ENCODE measurements at regions not wholly inside any gene's neighbourhood (a gene's known extent, or its start where the extent isn't known, plus 50 kb on each side); places are given as distances from the start of the nearest gene placed in this dataset.

DNA sequence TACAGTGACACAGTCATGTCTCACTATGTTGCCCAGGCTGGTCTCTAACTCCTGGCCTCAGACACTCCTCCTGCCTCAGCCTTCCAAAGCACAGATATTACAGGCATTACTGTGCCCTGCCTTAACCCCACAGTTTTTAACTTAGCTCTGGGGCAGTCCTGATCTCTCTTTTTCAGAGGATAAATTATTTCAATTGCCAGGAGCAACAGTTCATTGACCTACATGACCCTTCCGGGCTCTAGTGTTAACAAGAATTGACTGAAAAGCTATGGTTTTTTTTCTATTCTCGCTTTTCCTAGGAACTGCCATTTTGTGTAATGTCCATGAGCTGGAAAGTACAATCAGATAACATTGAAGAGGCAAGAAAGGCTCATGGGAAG, 92.8 kb downstream of the HNRNPLL start:
- Histone ChIP-seq H3K27me3 (ENCODE audit: low read depth) (no peaks in the 10 kb centered on the region), H3K36me3 (no peaks in the 10 kb centered on the region), H3K9me3 (replicated peaks) (no peaks in the 10 kb centered on the region), H3K4me3 (no peak overlapping the region), H3K4me1 (peaks cover 18% of the 10 kb centered on the region), H3K27ac (replicated peaks) (no peak overlapping the region)
- intact Hi-C loops (cut with micrococcal nuclease) = loop anchor here (10.0 kb wide), 1 partner anchor 195 kb away; no protein-coding TSS in a partner anchor
- TF ChIP-seq CTCF (IDR thresholded peaks at IDR 0.05; ENCODE audit: borderline replicate concordance) = no peak
- DNase-seq = no peak

DNA sequence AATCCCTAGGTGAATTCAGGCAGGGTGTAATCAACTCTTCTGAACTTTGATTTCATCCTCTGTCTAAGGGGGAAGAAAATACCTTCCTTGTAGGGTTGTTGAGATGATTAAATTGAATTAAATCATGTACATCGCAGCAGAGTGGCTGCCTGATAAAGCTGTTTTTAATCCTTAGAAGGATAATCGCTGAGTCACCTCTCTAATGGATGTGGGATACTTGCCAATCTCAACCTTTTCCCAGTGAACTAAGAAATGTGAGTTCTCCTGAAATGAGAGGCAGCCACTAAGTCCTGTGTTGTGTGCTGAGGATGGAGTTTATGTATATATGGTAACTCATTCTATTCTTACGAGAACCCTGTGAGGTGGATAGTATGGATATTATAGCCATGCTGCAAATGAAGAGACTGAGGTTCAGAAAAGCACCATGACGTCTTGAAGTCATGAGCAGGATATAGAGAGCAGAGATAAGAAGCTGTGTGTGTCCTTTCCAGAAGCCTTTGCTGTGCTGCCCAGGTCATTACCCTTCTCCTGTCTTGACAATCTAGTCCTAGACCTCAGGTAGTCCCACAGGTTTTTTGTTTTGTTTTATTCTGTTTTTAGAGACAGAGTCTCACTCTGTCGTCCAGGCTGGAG, 93.3 kb downstream of the HNRNPLL start:
- TF ChIP-seq CTCF (IDR thresholded peaks at IDR 0.05; ENCODE audit: borderline replicate concordance) = no peak
- no peaks in the 10 kb centered on the region for H3K27me3 ChIP-seq (ENCODE audit: low read depth)
- H3K4me1 ChIP-seq = peaks cover 18% of the 10 kb centered on the region
- peak overlapping the region; percentile 41 for H3K27ac ChIP-seq (replicated peaks)
- no peak for DNase-seq
- H3K9me3 ChIP-seq (replicated peaks) = no peaks in the 10 kb centered on the region
- no peaks in the 10 kb centered on the region for H3K36me3 ChIP-seq
- intact Hi-C loops (cut with micrococcal nuclease) = loop anchor here (10.0 kb wide), 1 partner anchor 195 kb away; no protein-coding TSS in a partner anchor
- H3K4me3 ChIP-seq = no peak overlapping the region

DNA sequence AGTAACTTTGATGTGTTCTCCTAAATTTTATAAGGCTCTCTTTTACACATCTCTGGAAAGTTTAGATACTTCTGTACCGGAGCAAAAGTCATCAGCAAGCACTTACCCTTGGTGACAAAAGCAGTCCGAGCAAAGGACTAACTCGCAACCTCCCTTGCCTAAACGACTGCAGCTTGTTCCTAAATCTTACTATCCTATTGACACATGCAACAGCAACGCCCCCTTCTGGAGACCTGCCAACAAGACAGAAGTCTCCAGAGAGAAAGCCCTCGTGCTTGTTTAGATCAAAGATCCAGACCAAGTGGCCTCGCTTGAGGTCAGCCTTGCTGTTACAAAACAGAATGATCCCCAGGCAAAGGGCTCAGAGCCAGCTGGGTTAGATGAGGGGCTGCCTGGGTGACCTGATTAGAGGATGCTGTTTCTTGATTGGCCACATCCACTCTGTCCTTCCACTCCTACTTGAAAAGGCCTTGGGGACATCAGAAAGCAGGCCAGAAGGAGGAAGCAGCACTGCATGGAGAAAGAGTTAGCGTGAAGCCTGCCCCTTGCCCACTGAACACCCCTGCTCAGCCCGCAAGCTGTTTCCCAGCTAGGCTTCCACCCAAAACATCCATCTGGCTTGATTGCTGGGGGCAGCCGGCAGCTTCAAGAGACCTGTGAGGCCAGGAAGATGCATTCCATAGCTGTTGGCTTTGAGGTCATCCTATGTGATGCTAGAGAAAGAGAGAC, 94.3 kb downstream of the HNRNPLL start:
- Histone ChIP-seq H3K27me3 (ENCODE audit: low read depth) (no peaks in the 10 kb centered on the region), H3K36me3 (no peaks in the 10 kb centered on the region), H3K9me3 (replicated peaks) (no peaks in the 10 kb centered on the region), H3K4me3 (no peak overlapping the region), H3K27ac (replicated peaks) (peak overlapping the region; percentile 41), H3K4me1 (peaks cover 18% of the 10 kb centered on the region)
- intact Hi-C loops (cut with micrococcal nuclease) = loop anchor here (10.0 kb wide), 1 partner anchor 194 kb away; no protein-coding TSS in a partner anchor
- DNase-seq = peak; percentile 87
- TF ChIP-seq CTCF (IDR thresholded peaks at IDR 0.05; ENCODE audit: borderline replicate concordance) = peak; percentile 52

DNA sequence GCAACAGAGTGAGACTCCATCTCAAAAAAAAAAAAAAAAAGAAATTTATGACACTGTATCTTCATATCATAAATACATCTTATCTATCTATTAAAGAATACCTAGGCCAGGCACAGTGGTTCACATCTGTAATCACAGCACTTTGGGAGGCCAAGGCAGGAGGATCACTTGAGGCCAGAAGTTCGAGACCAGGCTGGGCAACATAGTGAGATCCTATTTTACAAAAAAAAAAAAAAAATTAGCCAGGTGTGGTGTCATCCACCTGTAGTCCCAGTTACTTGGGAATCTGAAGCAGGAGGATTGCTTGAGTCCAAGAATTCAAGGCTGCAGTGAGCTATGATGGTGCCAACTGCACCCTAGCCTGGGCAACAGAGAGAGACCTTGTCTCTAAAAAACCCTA, 95.0 kb downstream of the HNRNPLL start:
- intact Hi-C loops (cut with micrococcal nuclease) = loop anchor here (10.0 kb wide), 1 partner anchor 193 kb away; no protein-coding TSS in a partner anchor
- Histone ChIP-seq H3K36me3 (no peaks in the 10 kb centered on the region), H3K27me3 (ENCODE audit: low read depth) (no peaks in the 10 kb centered on the region), H3K4me3 (no peak overlapping the region), H3K27ac (replicated peaks) (no peak overlapping the region), H3K4me1 (peaks cover 18% of the 10 kb centered on the region), H3K9me3 (replicated peaks) (peaks cover 2% of the 10 kb centered on the region)
- TF ChIP-seq CTCF (IDR thresholded peaks at IDR 0.05; ENCODE audit: borderline replicate concordance) = no peak
- DNase-seq = no peak

- H3K9me3 ChIP-seq (replicated peaks) = peaks cover 12% of the 10 kb centered on the region
- no peak overlapping the region for H3K4me3 ChIP-seq
- no peaks in the 10 kb centered on the region for H3K36me3 ChIP-seq
- H3K27me3 ChIP-seq (ENCODE audit: low read depth) = no peaks in the 10 kb centered on the region
- intact Hi-C loops (cut with micrococcal nuclease) = loop anchor here (10.0 kb wide), 1 partner anchor 191 kb away; no protein-coding TSS in a partner anchor
- peaks cover 18% of the 10 kb centered on the region for H3K4me1 ChIP-seq
- peak; percentile 32 for DNase-seq
- TF ChIP-seq CTCF (IDR thresholded peaks at IDR 0.05; ENCODE audit: borderline replicate concordance) = no peak
- H3K27ac ChIP-seq (replicated peaks) = no peak overlapping the region
Observed at GRCh38 chr2:38505779-38506178, 96.9 kb downstream of the HNRNPLL start.

Data from left ventricle myocardium inferior (tissue), 1 donor.